ENCODE measurements at regions not wholly inside any gene's neighbourhood (a gene's known extent, or its start where the extent isn't known, plus 50 kb on each side); places are given as distances from the start of the nearest gene placed in this dataset.

- TF ChIP-seq SIN3A (IDR thresholded peaks at IDR 0.05; ENCODE audit: borderline replicate concordance, insufficient read depth, low read depth, low read length): no peak
- TF ChIP-seq POLR2AphosphoS5 (IDR thresholded peaks at IDR 0.05; ENCODE audit: low read depth, low read length): no peak
- TF ChIP-seq, protein P1, sequence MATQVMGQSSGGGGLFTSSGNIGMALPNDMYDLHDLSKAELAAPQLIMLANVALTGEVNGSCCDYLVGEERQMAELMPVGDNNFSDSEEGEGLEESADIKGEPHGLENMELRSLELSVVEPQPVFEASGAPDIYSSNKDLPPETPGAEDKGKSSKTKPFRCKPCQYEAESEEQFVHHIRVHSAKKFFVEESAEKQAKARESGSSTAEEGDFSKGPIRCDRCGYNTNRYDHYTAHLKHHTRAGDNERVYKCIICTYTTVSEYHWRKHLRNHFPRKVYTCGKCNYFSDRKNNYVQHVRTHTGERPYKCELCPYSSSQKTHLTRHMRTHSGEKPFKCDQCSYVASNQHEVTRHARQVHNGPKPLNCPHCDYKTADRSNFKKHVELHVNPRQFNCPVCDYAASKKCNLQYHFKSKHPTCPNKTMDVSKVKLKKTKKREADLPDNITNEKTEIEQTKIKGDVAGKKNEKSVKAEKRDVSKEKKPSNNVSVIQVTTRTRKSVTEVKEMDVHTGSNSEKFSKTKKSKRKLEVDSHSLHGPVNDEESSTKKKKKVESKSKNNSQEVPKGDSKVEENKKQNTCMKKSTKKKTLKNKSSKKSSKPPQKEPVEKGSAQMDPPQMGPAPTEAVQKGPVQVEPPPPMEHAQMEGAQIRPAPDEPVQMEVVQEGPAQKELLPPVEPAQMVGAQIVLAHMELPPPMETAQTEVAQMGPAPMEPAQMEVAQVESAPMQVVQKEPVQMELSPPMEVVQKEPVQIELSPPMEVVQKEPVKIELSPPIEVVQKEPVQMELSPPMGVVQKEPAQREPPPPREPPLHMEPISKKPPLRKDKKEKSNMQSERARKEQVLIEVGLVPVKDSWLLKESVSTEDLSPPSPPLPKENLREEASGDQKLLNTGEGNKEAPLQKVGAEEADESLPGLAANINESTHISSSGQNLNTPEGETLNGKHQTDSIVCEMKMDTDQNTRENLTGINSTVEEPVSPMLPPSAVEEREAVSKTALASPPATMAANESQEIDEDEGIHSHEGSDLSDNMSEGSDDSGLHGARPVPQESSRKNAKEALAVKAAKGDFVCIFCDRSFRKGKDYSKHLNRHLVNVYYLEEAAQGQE (IDR thresholded peaks at IDR 0.05; ENCODE audit: insufficient read depth in 1 of 2, low read depth in 2 of 2, low read length in 1 of 2): no peak
- no peak for TF ChIP-seq CTCF (IDR thresholded peaks at IDR 0.05)
- no peak for TF ChIP-seq TCF7L2 (IDR thresholded peaks at IDR 0.05; ENCODE audit: low read depth, low read length)
- in situ Hi-C loops (cut with HindIII; ENCODE audit: low pct_unique_long_range_greater_than_20kb, low sequenced_read_pairs) (no loop called here), intact Hi-C loops (cut with micrococcal nuclease; ENCODE audit: unreplicated experiment) (no loop called here)
- BruUV-seq (replicated peaks): no TSS peak
- no peak for ATAC-seq
- H3K4me3 ChIP-seq (ENCODE audit: low read depth in 2 of 2, low read length in 2 of 2): no peak overlapping the region
- DNase-seq (ENCODE audit: low read depth, low spot score): no peak
- H3K4me1 ChIP-seq (ENCODE audit: control insufficient read depth, insufficient read depth, low read length): no peaks in the 10 kb centered on the region
- no peaks in the 10 kb centered on the region for H3K27me3 ChIP-seq (ENCODE audit: control insufficient read depth, insufficient read depth, low read length)
- H3K36me3 ChIP-seq (ENCODE audit: control insufficient read depth, insufficient read depth, low read length): no peaks in the 10 kb centered on the region
- ChIA-PET CTCF (no interaction called here), POLR2A (no interaction called here)
- H3K9me3 ChIP-seq (ENCODE audit: control insufficient read depth, insufficient read depth, low read depth, low read length): no peaks in the 10 kb centered on the region
- no peak overlapping the region for H3K27ac ChIP-seq (ENCODE audit: low read length)
These were observed 419.1 kb upstream of the SGCG start for GRCh38 chr13:22761709-22762108.

- Histone ChIP-seq H3K4me3 (ENCODE audit: low read depth in 2 of 2, low read length in 2 of 2) (no peak overlapping the region), H3K27ac (ENCODE audit: low read length) (no peak overlapping the region), H3K4me1 (ENCODE audit: control insufficient read depth, insufficient read depth, low read length) (no peaks in the 10 kb centered on the region), H3K9me3 (ENCODE audit: control insufficient read depth, insufficient read depth, low read depth, low read length) (no peaks in the 10 kb centered on the region), H3K27me3 (ENCODE audit: control insufficient read depth, insufficient read depth, low read length) (no peaks in the 10 kb centered on the region), H3K36me3 (ENCODE audit: control insufficient read depth, insufficient read depth, low read length) (no peaks in the 10 kb centered on the region)
- in situ Hi-C loops (cut with HindIII; ENCODE audit: low pct_unique_long_range_greater_than_20kb, low sequenced_read_pairs): no loop called here
- ChIA-PET CTCF (no interaction called here), POLR2A (no interaction called here)
- TF ChIP-seq SIN3A (IDR thresholded peaks at IDR 0.05; ENCODE audit: borderline replicate concordance, insufficient read depth, low read depth, low read length): no peak
- no peak for TF ChIP-seq CTCF (IDR thresholded peaks at IDR 0.05)
- TF ChIP-seq TCF7L2 (IDR thresholded peaks at IDR 0.05; ENCODE audit: low read depth, low read length): no peak
- TF ChIP-seq, protein P1 (IDR thresholded peaks at IDR 0.05; ENCODE audit: insufficient read depth in 1 of 2, low read depth in 2 of 2, low read length in 1 of 2): no peak
- no peak for TF ChIP-seq POLR2AphosphoS5 (IDR thresholded peaks at IDR 0.05; ENCODE audit: low read depth, low read length)
- no TSS peak for BruUV-seq (replicated peaks)
- intact Hi-C loops (cut with micrococcal nuclease; ENCODE audit: unreplicated experiment): no loop called here
- DNase-seq (ENCODE audit: low read depth, low spot score): no peak
- no peak for ATAC-seq
These were observed 415.2 kb upstream of the SGCG start for GRCh38 chr13:22765547-22765946.
